COLO668 (cell line): ENCODE measurements at regions not wholly inside any gene's neighbourhood (a gene's known extent, or its start where the extent isn't known, plus 50 kb on each side); places are given as distances from the start of the nearest gene placed in this dataset.

ENCODE experiments used
- DNase-seq: peaks from one replicate; lab custom pipeline; 2025; ENCODE audit not compliant: unreplicated experiment; lab: John Stamatoyannopoulos, UW

GRCh38 chr4:126202226-126202625 lies 887.5 kb downstream of the FAT4 start:
- DNase-seq, result no peak

- DNase-seq, result no peak
Observed at GRCh38 chr4:126207910-126208309, 893.2 kb downstream of the FAT4 start.

- no peak for DNase-seq
Observed at GRCh38 chr4:126209147-126209546, 894.4 kb downstream of the FAT4 start.

GRCh38 chr4:126213996-126214395 lies 899.2 kb downstream of the FAT4 start:
- no peak for DNase-seq

DNA sequence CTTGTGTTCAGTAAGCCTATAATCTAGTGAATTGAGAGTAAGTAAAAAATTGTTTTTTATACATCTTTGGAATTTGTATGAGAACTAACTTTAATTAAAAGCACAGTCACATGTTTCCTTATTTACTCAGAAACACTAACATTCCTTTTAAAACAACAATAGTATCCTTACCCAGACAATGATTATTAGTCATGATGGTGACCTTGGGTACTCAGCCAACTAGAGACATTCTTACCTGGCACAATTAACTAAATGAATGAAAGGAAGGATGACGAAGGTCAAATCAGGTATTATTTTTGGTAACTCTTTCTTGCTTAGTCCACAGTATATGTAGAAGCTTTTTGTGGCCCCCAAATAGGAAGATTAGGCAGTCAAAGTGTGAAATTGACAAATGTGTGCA lies 901.0 kb downstream of the FAT4 start:
- DNase-seq, result no peak

DNA sequence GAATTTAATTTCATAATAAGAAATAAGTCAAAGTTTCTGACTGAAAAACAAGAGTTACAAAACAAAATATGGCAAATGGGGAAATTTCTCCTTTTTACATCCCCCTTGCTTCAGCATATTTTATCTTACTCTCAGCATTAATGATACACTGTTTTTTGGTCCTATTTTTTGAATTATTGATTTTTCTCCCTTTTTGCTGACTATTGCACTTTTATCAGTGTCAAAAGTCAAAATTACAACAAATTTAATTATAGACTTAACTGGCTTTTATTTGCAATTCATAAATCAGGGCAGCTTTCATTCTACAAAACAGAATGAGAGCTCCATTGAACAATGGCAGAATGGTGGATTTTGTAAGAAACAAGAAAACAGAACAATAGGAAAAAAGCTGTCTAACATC lies 901.9 kb downstream of the FAT4 start:
- DNase-seq, result no peak

DNA sequence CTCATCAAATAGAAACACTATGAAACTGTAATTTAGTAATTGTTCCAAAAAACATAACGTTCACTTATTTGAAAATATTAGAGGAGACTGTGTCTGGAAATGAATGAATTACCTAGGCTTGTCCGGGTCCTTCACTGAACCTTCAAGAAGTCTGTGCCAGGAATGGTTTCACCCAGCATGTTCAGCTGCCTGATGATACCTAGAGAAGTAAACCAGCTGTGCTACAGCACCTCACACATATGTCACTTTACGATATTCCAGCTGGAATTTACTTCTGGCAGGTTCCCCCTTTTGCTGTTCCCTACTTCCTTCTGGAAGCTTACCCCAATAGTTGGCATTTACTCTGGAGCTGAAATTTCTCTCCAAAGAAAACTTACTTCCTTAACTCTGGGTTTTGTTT lies 906.5 kb downstream of the FAT4 start:
- DNase-seq, result no peak

DNA sequence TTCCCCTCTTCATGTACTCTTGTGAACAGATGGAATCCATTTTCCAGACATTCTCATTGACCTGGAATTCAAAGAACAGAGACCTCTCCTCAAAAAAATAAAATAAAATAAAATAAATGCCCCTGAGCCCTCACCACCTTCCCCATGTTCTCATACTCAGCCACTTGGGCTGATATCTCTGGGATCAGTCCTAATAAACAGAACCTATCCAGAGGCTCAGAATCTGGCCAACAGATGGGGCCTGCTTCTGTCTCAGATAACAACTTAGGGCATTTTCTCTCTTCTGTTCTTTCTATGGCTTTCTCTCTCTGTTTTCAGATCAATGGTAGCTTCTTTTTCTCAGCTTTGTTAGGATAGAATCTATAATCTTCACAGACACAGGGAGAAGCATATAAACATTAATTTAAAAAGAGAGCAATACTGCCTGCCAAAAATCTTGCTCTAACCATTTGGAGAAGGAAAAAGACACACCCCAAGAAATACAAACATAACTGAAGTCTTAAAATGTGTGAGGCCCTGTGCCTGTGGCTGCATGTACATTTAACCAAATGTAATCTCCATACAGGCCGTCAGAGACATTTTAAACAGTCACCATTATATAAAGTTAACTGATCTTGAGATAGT lies 907.1 kb downstream of the FAT4 start:
- no peak for DNase-seq

DNA sequence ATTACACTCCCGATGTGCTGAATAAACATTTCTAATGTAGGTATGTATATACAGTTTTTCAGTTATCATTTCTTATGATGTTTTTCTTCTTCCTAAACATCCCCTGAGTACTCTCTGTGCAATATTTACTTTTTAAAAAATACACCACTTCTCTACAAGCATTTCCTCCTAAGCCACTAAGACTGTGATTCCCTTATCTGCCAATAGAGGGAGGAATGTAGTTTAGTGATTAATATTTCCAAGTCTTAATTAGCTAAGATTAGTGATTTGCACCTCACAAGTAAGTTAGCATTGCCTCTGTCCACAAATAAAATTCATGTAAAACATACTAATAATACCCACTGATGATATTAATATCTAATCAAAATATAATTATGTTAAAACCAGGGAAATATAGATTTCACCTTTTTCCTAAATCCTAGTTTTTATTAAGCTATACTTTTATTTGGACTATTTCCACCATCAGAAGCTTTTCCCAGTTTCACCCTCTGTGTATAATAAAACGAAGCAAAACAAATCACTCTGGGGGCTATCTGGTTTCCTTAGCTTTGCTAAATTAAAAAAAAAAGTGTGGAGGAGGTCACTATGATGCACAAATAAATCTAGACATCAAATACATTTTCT lies 909.1 kb downstream of the FAT4 start:
- no peak for DNase-seq

DNA sequence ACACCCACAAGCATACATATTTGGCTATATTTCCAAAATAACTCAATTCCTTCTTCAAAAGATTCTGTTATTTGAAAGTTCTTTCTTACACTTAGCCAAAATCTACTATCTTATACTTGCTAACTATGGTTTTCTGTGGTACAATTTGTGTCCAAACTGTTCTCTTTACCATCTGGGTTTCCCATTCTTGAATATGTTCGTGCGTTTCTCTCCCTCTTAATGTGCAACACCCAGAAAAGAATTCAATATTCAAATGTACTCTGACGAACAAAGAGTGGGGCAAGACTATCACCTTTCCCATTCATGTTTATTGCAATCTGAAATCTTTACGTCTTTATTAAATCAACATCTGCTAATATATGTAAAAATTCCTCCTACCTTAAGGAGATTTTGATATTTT lies 912.7 kb downstream of the FAT4 start:
- DNase-seq, result no peak

DNA sequence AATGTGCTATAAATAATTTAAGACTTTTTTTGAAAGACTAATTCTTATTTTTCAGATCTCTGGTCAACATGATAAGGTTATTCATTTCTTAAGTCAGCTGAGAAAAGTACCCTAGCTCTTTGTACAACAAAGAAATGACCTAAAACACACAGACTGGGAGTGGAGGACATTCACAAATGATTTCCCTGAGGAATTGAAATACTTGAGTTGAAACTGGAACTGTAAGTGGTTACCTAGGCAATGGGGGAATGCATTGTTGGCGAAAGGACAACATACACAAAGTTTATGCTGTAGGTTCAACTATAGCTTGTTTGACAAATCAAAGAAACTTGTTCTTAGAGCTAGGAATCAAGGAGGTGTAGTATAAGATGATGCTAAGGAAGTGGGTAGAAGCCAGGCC lies 915.5 kb downstream of the FAT4 start:
- DNase-seq, result no peak

DNA sequence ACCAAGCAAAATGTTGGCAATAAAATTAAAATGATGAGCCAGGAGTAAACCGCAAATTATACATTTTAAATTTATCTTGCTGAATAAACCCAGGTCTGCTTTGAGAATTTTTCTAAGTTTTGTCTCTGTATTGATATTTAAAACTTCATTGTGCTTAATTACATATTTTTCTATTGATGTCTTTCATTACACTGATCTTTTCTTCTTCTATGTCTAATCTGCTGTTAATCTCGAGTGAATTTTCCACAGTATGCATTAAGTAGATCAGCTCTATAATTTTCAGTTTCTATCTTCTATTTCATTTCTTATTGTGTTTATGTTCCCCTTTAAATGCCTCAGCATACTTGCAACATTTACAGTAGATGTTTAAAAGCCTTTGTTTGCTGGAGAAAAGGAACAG lies 918.7 kb downstream of the FAT4 start:
- no peak for DNase-seq

DNA sequence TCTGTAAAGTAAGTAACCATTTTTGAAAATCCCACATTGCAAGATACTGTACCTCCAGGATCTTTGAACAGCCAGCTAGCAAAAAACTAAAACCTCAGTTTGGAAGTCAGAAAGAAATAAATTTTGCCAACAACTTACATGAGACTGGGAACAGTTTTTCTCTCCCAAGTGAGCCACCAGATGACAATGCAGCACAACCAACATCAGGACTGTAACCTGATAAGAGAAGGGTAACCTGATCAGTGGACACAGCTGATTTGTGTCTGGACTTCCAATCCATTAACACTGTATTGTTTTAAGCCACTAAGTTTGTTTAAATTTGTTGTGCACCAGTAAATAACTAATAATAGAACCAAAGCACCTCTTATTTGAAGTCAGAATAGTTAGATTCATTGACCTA lies 923.3 kb downstream of the FAT4 start:
- DNase-seq, result no peak

DNA sequence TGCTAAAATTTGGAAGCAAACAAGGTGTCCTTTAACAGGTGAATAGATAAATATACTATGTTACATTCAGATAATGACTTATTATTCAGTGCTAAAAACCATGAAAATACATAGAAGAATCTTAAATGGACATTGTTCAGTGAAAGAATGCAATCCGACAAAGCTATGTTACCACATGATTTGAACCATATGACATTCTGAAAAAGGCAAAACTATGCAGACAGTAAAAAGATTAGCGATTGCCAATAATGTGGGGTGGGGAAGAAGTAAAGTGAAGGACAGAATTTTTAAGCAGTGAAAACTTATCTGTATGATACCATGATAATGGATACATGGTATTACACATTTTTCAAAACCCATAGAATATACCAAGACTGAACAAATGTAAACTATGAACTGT lies 926.9 kb downstream of the FAT4 start:
- no peak for DNase-seq

DNA sequence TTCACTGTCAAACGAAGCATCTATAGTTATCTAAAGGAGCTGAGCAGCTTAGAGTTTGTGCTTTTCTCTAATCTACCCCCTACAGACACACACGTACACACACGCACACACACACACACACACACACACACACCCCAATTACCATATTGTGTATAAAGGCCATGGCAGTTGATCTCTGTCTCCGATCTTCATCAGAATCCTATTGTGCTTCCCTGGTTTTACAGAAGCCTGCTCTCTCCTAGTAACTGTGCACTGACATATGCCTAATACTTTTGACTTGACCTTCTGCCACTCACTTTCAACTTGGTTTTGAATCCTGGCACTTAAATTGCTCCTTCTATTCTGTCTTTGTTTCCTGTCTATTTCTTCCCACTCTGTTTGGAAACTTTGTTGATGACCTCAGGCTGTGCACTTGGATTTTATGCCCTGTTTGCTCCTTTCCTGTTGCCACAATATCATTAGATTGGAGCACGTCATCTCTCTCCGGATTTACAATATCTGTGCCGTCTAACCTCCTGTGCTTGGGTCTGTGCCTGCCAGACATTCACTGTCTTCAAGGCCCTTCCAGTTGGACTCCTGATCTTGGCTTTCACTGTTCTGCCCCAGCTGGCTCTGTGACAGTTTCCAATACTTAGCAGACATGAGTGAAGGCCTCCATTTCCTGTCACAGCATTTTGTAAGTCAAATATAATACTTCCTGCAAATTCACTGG lies 928.1 kb downstream of the FAT4 start:
- no peak for DNase-seq

- DNase-seq, result no peak
Observed at GRCh38 chr4:126247409-126247808, 932.7 kb downstream of the FAT4 start.

GRCh38 chr4:126250006-126250405 lies 935.3 kb downstream of the FAT4 start:
- DNase-seq, result no peak

GRCh38 chr4:126251169-126251568 lies 936.4 kb downstream of the FAT4 start:
- no peak for DNase-seq

GRCh38 chr4:126262665-126263064 lies 947.9 kb downstream of the FAT4 start:
- no peak for DNase-seq

GRCh38 chr4:126264839-126265238 lies 950.1 kb downstream of the FAT4 start:
- DNase-seq, result no peak

GRCh38 chr4:126265888-126266287 lies 951.1 kb downstream of the FAT4 start:
- DNase-seq, result no peak

DNA sequence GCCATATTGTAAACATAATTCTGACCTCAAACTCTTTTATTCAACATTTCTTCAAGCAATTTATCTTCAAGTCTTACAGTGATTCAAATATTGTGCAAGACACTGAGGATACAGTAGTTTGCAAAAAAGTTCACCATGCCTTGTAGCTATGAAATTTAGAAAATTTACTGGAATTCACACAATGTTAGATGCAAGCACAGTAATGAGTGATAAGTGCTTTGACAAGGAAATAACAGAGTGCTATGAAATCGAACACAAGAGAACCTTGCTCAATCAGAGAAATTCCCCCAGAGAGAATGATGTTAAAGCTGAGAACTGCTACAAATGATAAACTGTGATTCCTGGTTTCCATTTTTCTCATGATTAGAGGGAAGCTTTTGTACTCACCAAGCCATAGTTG lies 952.9 kb downstream of the FAT4 start:
- DNase-seq, result no peak

DNA sequence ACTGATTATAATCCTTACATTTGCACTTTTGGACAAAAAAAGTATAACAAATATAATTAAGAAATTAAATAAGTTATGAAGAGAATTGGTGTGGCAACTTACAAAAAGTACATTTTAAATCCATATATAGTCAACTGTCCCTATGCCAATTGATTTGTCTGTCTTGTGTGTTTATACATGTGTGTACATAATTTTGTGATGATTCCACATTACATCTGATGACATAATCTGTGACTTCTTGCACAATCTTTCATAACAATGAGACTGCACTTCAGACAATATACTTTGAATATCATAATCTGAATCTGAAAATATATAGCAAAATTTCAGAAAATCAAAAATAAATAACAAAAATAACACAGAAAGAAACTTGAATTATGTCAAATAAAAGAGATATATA lies 953.4 kb downstream of the FAT4 start:
- no peak for DNase-seq
